GM12874 (cell line): ENCODE measurements at regions not wholly inside any gene's neighbourhood (a gene's known extent, or its start where the extent isn't known, plus 50 kb on each side); places are given as distances from the start of the nearest gene placed in this dataset.

Experiments used
- TF ChIP-seq, protein P1 (sequence below): IDR thresholded peaks from 2 replicates; pipeline ENCODE4 v1.5.1; 2011; ENCODE audit warnings: low read depth, mild to moderate bottlenecking, control low read depth, low read length, moderate library complexity; ENCODE audit not compliant: insufficient read depth

GRCh38 chr22:48704335-48704734, 1123.3 kb downstream of the BRD1 start:
- TF ChIP-seq, protein P1, sequence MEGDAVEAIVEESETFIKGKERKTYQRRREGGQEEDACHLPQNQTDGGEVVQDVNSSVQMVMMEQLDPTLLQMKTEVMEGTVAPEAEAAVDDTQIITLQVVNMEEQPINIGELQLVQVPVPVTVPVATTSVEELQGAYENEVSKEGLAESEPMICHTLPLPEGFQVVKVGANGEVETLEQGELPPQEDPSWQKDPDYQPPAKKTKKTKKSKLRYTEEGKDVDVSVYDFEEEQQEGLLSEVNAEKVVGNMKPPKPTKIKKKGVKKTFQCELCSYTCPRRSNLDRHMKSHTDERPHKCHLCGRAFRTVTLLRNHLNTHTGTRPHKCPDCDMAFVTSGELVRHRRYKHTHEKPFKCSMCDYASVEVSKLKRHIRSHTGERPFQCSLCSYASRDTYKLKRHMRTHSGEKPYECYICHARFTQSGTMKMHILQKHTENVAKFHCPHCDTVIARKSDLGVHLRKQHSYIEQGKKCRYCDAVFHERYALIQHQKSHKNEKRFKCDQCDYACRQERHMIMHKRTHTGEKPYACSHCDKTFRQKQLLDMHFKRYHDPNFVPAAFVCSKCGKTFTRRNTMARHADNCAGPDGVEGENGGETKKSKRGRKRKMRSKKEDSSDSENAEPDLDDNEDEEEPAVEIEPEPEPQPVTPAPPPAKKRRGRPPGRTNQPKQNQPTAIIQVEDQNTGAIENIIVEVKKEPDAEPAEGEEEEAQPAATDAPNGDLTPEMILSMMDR, result no peak

DNA sequence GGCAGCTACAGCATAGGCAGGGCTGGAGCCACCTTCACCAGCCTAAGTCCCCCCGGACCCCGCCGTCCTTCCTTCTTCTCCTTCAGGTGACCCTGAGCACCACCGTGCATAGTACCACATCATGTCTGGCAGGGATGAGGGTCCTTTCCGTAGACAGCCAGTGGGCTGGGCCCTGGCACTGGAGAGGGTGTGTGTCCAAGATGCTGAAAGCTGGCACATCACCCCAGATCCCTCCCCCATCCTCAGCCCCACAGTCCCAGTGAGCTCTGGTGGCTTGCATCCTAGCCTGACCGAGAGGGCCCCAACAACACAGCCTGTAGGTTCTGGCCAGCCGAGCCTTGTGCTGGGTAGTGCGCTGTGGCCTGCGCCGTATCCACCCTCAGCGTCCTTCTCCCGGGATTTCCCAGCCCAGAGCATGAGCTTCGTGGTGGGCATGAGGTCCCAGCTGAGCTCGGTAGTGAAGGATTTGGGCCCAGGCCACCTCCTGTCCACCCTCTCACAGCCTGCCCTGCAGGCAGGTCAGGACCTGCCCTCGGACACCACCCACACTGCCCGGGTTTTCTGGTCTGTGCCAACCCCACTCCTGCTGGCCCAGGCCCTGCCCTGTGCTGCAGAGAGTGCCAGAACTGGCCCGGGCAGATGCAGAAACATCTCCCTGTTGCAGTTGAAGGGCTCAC, 1124.3 kb downstream of the BRD1 start:
- TF ChIP-seq, protein P1, result no peak

DNA sequence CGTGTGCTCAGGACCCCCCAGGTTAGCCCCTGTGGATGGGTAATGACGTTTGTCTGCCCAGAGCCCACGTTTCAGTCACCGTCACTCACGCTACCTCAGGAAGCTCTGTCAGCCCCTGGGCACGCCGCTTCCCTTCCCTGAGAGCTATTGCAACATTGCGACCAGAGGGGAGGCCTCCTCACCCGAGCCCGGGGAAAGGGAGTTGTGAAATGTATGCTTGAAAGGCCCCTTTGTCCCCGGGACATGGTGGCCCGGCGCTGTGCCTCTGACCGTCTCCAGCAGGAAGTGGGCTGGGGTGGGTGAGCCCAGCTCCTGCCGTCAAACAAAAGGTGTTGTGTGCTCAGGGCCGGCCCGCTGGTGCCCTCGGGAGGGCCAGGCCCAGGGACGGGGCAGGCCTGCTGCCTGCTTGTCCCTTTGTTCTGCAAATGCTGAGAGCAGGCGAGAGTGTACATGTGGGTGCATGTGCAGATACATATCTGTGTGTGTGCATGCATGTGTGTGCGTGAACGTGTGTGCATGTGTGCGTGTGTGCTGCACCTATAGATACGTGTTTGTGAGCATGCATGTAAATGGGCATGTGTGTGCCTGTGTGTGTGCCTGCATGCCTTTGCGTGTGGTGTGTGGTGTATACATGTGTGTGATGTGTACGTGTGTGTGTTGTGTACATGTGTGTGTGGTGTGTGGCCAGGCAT, 1125.0 kb downstream of the BRD1 start:
- TF ChIP-seq, protein P1, result no peak

DNA sequence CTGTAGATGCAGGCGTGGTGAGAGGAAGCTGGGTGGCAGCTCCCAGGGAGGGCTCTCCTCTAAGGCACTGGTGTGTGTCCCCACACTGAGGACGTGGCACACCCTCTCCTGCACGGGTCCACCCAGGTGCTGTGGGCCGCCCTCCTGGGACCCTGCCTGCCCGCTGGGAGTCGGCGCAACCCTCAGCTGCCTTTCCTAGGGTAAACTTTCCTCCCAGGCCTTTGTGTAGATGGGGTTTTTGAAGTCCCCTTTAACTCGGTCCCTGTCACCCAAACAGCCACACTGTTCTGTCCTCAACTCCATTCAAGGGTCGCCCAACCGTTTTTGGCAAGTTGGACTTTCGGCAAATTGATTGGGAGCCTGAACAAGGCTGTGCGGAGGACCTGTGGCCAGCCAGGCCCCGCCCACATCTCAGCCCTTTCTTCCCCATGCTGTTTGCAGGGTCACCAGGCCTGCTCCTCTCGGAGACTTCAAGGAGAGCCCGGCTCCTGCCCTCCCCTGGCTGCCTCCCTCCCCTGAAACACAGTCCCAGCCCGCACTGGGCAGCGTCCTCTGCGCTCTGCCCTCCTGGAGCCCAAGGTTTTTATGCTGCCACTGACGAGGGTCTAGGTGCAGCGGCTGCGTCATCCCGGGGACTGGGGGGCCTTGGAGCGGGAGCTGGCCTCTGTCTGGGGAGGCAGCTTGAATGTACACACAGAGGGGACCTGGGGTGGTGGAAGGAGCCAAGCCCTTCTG, 1126.2 kb downstream of the BRD1 start:
- TF ChIP-seq, protein P1, result no peak

DNA sequence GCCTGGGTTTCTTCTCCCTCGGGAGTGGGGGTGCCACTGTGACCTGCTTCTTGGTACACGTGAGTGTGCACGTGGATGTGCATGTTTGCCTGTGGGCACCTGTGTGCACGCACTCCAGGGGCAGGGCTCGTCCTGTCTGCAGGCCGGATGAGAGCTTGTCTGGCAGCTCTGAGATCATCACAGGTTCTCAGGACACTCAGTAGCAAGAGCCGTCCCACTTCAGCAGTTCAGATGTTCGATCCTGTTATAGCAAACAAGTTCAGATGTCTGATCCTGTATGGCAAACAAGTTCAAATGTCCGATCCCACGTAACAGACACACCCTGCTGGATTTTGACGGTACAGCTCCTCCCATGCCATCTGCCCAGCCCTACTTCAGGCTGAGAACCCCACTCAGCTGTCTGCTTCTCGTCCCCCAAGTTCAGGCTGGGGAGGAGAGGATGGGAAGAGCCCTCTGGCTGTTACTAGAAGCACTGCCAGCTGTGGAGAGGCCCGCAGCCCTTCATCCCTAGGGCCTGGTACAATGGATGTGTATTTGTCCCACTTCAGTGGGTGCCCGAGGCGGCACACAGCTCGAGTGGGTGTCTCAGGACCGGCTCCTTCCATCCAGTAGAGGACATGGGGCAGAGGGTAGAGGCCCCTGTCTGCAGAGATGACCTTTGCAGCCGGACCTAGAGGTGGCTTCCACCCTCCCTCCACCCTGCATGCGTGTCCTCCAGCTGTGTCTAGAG, 1126.9 kb downstream of the BRD1 start:
- TF ChIP-seq, protein P1, result no peak

DNA sequence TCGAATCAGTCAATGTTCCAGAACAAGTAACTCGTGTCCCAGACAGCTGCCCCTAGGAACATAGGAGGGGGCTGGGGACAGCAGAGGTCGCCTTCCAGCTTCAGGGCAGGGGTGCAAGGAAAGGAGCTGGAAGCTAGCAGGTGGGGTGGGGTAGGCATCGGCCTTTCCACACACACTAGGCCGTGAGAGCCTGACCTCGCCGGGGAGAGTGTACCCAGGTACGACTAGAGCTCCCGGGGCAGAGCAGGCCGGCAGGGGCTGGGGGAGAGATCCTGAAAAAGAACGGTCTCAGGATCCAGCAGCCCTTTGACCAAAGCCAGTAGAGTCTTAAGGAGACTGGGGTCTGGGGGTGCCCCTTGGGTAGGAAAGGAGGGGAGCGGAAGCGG, 1127.5 kb downstream of the BRD1 start:
- TF ChIP-seq, protein P1, result no peak

- TF ChIP-seq, protein P1, result no peak
These were observed 1128.2 kb downstream of the BRD1 start for GRCh38 chr22:48699511-48699910.
